PC-9 (cell line): ENCODE measurements at regions not wholly inside any gene's neighbourhood (a gene's known extent, or its start where the extent isn't known, plus 50 kb on each side); places are given as distances from the start of the nearest gene placed in this dataset.

ENCODE experiments used
- EZH2 ChIP-seq: fragments of 200-600 bp; sonication (generic); IDR thresholded peaks from 2 replicates; pipeline ENCODE4 v1.8.0; 2017; ENCODE audit warnings: antibody characterized with exemption, low read depth
- TF ChIP-seq, protein P1 (sequence below): fragments of 200-600 bp; sonication (generic); conservative IDR thresholded peaks from 2 replicates; pipeline ENCODE4 v1.6.1; 2017; ENCODE audit warnings: mixed run types, antibody characterized with exemption, mild to moderate bottlenecking, moderate library complexity

DNA sequence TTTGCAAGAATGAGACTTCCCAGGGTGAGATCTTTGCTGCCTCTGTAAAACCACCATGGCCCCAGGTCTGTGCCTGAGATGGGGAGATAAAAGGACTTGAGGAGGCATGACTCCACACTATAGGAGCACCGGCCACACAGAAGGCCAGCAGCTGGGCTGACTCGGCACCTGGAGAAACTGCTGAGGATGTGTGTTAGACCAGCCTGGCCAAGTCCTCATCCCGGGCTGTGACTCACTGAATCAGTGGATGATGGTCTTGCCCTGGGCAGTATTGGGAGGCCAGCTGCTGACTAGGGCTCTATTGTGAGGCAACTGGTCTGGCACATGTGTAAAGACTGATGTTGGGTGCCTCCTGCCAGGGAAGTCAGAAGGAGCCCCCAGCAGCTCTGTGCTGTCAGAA is 286.2 kb downstream of the ACTL7B start:
- TF ChIP-seq, protein P1, sequence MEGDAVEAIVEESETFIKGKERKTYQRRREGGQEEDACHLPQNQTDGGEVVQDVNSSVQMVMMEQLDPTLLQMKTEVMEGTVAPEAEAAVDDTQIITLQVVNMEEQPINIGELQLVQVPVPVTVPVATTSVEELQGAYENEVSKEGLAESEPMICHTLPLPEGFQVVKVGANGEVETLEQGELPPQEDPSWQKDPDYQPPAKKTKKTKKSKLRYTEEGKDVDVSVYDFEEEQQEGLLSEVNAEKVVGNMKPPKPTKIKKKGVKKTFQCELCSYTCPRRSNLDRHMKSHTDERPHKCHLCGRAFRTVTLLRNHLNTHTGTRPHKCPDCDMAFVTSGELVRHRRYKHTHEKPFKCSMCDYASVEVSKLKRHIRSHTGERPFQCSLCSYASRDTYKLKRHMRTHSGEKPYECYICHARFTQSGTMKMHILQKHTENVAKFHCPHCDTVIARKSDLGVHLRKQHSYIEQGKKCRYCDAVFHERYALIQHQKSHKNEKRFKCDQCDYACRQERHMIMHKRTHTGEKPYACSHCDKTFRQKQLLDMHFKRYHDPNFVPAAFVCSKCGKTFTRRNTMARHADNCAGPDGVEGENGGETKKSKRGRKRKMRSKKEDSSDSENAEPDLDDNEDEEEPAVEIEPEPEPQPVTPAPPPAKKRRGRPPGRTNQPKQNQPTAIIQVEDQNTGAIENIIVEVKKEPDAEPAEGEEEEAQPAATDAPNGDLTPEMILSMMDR: no peak
- no peak for TF ChIP-seq EZH2
